Lung (tissue), 11 donors: ENCODE measurements at regions not wholly inside any gene's neighbourhood (a gene's known extent, or its start where the extent isn't known, plus 50 kb on each side); places are given as distances from the start of the nearest gene placed in this dataset.

Experiments
- ATAC-seq: fragments of 200-7000 bp; cut with Tn5 transposase; one replicate; pipeline ENCODE4 v1.9.1; 2020; ENCODE audit warnings: moderate number of reproducible peaks; ENCODE audit not compliant: insufficient read depth, low FRiP score
- DNase-seq, 3 donors: peaks; one replicate each; pipeline ENCODE4 v3.0.0-alpha.2; 2013 to 2017
- H3K27ac ChIP-seq, 2 donors: one replicate each; pipeline ENCODE4 v1.5.1; 2013; ENCODE audit warnings: mild to moderate bottlenecking in 2 of 2, moderate library complexity in 2 of 2, control low read depth in 1 of 2, inconsistent platforms in 1 of 2, low read depth in 1 of 2, low read length in 1 of 2
- H3K27me3 ChIP-seq, 3 donors: one replicate each; pipeline ENCODE4 v1.5.1; 2013; ENCODE audit warnings: low read length in 2 of 3; ENCODE audit not compliant: control insufficient read depth in 3 of 3, insufficient read depth in 3 of 3
- H3K36me3 ChIP-seq, 4 donors: one replicate each; pipeline ENCODE4 v1.5.1; 2013; ENCODE audit warnings: low read length in 4 of 4, mild to moderate bottlenecking in 1 of 4, moderate library complexity in 1 of 4; ENCODE audit not compliant: control insufficient read depth in 4 of 4, insufficient read depth in 4 of 4
- H3K4me1 ChIP-seq, 5 donors: one replicate each; pipeline ENCODE4 v1.5.1; 2013; ENCODE audit warnings: low read length in 5 of 5, mild to moderate bottlenecking in 2 of 5, moderate library complexity in 1 of 5; ENCODE audit not compliant: control insufficient read depth in 5 of 5, insufficient read depth in 5 of 5
- H3K4me3 ChIP-seq: one replicate; pipeline ENCODE4 v1.5.1; 2013; ENCODE audit warnings: mild to moderate bottlenecking, control low read depth, moderate library complexity
- H3K9ac ChIP-seq, 2 donors: one replicate each; pipeline ENCODE4 v1.5.1; 2013; ENCODE audit warnings: low read length in 2 of 2, control low read depth in 1 of 2; ENCODE audit not compliant: insufficient read depth in 1 of 2
- H3K9me3 ChIP-seq, 4 donors: one replicate each; pipeline ENCODE4 v1.5.1; 2013; ENCODE audit warnings: low read length in 3 of 4, mild to moderate bottlenecking in 1 of 4, moderate library complexity in 1 of 4; ENCODE audit not compliant: control insufficient read depth in 4 of 4, insufficient read depth in 3 of 4
- WGBS, 2 donors: extraction: QIAGEN DNeasy Blood & Tissue Kit; methylation state at CpG; one replicate each; pipeline ENCODE4 v1.1.7; 2013; 5-methylcytosine and 5-hydroxymethylcytosine counted together
- TF ChIP-seq, protein P1 (sequence below): IDR thresholded peaks from 2 replicates; pipeline ENCODE4 v1.5.1; 2012; ENCODE audit warnings: mild to moderate bottlenecking; ENCODE audit errors: control extremely low read depth, extremely low read depth
- donor health status: control.
- donor health status: control.
- donor health status: Bipolar disorder and iron deficiency.
- donor health status: healthy.
- donor health status: DM: yes; HTN: yes; CAD: no.

DNA sequence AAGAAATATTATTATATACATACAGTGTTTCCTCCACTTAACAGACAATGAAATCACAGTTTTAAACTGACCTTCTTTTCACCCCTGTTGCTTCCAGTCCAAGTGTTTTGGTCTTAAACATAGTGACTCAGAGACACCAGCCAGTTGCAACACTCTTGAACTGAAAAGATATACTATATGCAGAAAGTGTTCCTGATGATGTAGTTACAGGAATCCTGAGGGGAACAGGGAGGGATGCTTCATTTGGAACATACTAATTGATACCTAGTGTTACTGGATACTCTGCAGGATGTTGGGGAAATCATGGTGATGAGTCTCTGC, 420.8 kb downstream of the CCDC91 start:
- Histone ChIP-seq H3K9me3 (peaks cover 0 to 7% (median 4%) of the 10 kb centered on the region in 4 donors), H3K4me3 (no peak overlapping the region), H3K36me3 (no peaks in the 10 kb centered on the region), H3K27ac (no peak overlapping the region), H3K9ac (no peak overlapping the region), H3K4me1 (peaks cover 0 to 12% (median 0%) of the 10 kb centered on the region in 5 donors), H3K27me3 (no peaks in the 10 kb centered on the region)
- TF ChIP-seq, protein P1, sequence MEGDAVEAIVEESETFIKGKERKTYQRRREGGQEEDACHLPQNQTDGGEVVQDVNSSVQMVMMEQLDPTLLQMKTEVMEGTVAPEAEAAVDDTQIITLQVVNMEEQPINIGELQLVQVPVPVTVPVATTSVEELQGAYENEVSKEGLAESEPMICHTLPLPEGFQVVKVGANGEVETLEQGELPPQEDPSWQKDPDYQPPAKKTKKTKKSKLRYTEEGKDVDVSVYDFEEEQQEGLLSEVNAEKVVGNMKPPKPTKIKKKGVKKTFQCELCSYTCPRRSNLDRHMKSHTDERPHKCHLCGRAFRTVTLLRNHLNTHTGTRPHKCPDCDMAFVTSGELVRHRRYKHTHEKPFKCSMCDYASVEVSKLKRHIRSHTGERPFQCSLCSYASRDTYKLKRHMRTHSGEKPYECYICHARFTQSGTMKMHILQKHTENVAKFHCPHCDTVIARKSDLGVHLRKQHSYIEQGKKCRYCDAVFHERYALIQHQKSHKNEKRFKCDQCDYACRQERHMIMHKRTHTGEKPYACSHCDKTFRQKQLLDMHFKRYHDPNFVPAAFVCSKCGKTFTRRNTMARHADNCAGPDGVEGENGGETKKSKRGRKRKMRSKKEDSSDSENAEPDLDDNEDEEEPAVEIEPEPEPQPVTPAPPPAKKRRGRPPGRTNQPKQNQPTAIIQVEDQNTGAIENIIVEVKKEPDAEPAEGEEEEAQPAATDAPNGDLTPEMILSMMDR, result no peak
- peak; percentile 34 for ATAC-seq
- peak in 2 of 3 donors; percentile 81 to 88 for DNase-seq

DNA sequence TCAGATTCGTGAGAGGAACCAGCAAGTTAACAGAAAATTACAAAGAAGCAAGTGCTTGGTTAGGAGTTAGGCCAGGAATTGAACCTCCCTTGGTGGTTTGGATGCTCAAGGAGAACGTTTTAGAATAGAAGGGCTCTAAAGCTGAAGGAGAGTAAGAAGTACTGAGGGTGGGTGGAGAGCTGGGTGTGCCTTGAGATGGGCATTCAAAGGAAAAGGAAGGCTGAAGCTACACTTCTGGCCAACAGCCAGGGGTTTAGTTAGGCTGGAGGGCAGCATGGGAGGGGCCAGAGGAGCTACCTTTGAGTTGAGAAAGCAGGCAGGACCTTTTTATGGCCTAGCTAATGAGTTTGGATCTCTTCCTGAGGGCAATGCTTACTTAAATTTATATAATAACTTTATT, 421.2 kb downstream of the CCDC91 start:
- Histone ChIP-seq H3K27ac (no peak overlapping the region), H3K9ac (no peak overlapping the region), H3K4me1 (peaks cover 0 to 12% (median 0%) of the 10 kb centered on the region in 5 donors), H3K4me3 (no peak overlapping the region), H3K9me3 (peaks cover 0 to 7% (median 4%) of the 10 kb centered on the region in 4 donors), H3K27me3 (no peaks in the 10 kb centered on the region), H3K36me3 (no peaks in the 10 kb centered on the region)
- DNase-seq (no peak), ATAC-seq (no peak)
- TF ChIP-seq, protein P1, result no peak
- WGBS, 2 donors, result 54 to 56% methylated on average over 2 of the region's 2 CpGs

DNA sequence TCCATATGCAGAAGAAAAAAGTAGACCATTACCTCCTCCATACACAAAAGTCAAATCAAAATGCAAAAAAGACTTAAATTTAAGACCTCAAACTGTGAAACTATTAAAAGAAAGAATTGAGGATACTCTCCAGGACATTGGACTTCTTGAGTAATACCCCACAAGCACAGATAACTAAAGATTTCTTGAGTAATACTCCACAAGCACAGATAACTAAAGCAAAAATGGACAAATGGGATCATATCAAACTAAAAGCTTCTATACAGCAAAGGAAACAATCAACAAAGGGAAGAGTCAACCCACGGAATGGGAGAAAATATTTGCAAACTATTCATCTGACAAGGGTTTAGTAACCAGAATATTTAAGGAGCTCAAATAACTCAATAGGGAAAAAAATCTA, 427.9 kb downstream of the CCDC91 start:
- Histone ChIP-seq H3K9me3 (no peaks in the 10 kb centered on the region), H3K4me3 (no peak overlapping the region), H3K4me1 (no peaks in the 10 kb centered on the region), H3K27me3 (no peaks in the 10 kb centered on the region), H3K9ac (no peak overlapping the region), H3K27ac (no peak overlapping the region), H3K36me3 (no peaks in the 10 kb centered on the region)
- DNase-seq (no peak), ATAC-seq (no peak)
- TF ChIP-seq, protein P1, result no peak
- WGBS, 2 donors, result 70 to 84% methylated on average over 1 of the region's 1 CpG

DNA sequence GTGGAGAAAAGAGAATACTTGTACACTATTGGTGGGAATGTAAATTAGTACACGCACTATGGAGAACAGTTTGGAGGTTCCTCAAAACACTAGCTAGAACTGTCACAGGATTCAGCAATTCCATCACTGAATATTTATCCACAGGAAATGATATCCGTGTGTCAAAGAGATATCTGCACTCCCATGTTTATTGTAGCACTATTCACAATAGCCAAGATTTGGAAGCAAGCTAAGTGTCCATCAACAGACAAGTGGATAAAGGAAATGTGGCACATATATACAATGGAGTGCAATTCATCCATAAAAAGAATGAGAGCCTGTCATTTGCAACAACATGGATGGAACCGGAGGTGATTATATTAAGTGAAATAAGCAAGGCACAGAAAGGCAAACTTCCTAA, 428.5 kb downstream of the CCDC91 start:
- no peak overlapping the region for H3K9ac ChIP-seq
- no peaks in the 10 kb centered on the region for H3K4me1 ChIP-seq
- H3K9me3 ChIP-seq, result no peaks in the 10 kb centered on the region
- H3K27me3 ChIP-seq, result no peaks in the 10 kb centered on the region
- ATAC-seq, result no peak
- no peak overlapping the region for H3K4me3 ChIP-seq
- DNase-seq, result no peak
- TF ChIP-seq, protein P1, result no peak
- 62 to 72% methylated on average over 3 of the region's 3 CpGs for WGBS, 2 donors
- H3K36me3 ChIP-seq, result no peaks in the 10 kb centered on the region
- H3K27ac ChIP-seq, result no peak overlapping the region
